Brain microvascular endothelial cell (primary cell): ENCODE measurements at regions not wholly inside any gene's neighbourhood (a gene's known extent, or its start where the extent isn't known, plus 50 kb on each side); places are given as distances from the start of the nearest gene placed in this dataset.
"Not testable (repeated sequence)": the region's sequence is repeated elsewhere in the genome, so short reads cannot be mapped to it uniquely, and the experiment has no call there.

ENCODE experiments used
- DNase-seq: peaks from one replicate; pipeline ENCODE4 v3.0.0-alpha.2; 2020
- H3K27ac ChIP-seq: fragments of 250-450 bp; sonication (Bioruptor Pico); 2 replicates; pipeline ENCODE4 v1.5.1; 2020; ENCODE audit warnings: mild to moderate bottlenecking, moderate library complexity
- H3K27me3 ChIP-seq: fragments of 250-450 bp; sonication (Bioruptor Pico); replicated peaks from 2 replicates; pipeline ENCODE4 v1.5.1; 2020; ENCODE audit warnings: mild to moderate bottlenecking
- H3K36me3 ChIP-seq: fragments of 250-450 bp; sonication (Bioruptor Pico); replicated peaks from 2 replicates; pipeline ENCODE4 v1.5.1; 2020; ENCODE audit warnings: mild to moderate bottlenecking
- H3K4me3 ChIP-seq: 2 replicates; pipeline ENCODE4 v1.5.1; 2011; ENCODE audit warnings: low read depth, mild to moderate bottlenecking, control low read depth, low read length, moderate library complexity
- CTCF ChIP-seq: IDR thresholded peaks from 2 replicates; pipeline ENCODE4 v1.5.1; 2011; ENCODE audit warnings: low read depth, mild to moderate bottlenecking, moderate library complexity, low read length, control low read depth, inconsistent platforms; ENCODE audit errors: missing control alignments
- in situ Hi-C: cut with HindIII; loops from 2 replicates; pipeline ENCODE4 v1.10.0; 2017; ENCODE audit warnings: low sequenced_read_pairs, low pct_ligation_motif_present

GRCh38 chr12:59398164-59398563, 197.7 kb upstream of the SLC16A7 start:
- peak; percentile 32 for DNase-seq
- TF ChIP-seq CTCF = no peak
- Histone ChIP-seq H3K36me3 (no peaks in the 10 kb centered on the region), H3K4me3 (no peak overlapping the region), H3K27ac (no peak overlapping the region), H3K27me3 (no peaks in the 10 kb centered on the region)
- in situ Hi-C loops = no loop called here

GRCh38 chr12:59396919-59397318, 198.9 kb upstream of the SLC16A7 start:
- in situ Hi-C loops = no loop called here
- TF ChIP-seq CTCF = no peak
- H3K27me3 ChIP-seq = no peaks in the 10 kb centered on the region
- no peak overlapping the region for H3K27ac ChIP-seq
- H3K36me3 ChIP-seq = no peaks in the 10 kb centered on the region
- no peak for DNase-seq
- no peak overlapping the region for H3K4me3 ChIP-seq

- no peak for DNase-seq
Observed at GRCh38 chr12:59396519-59396918, 199.3 kb upstream of the SLC16A7 start.

GRCh38 chr12:59395310-59395709, 200.5 kb upstream of the SLC16A7 start:
- in situ Hi-C loops, H3K36me3 ChIP-seq, H3K27me3 ChIP-seq, H3K27ac ChIP-seq, H3K4me3 ChIP-seq, DNase-seq: not testable (repeated sequence)

More at GRCh38 chr12:59396519-59396918, 199.3 kb upstream of the SLC16A7 start:
- H3K27ac ChIP-seq = no peak overlapping the region
- H3K27me3 ChIP-seq = no peaks in the 10 kb centered on the region
- no peak for TF ChIP-seq CTCF
- H3K36me3 ChIP-seq = no peaks in the 10 kb centered on the region
- in situ Hi-C loops = no loop called here
- H3K4me3 ChIP-seq = no peak overlapping the region

- TF ChIP-seq CTCF = no peak
- H3K27ac ChIP-seq = no peak overlapping the region
- no peaks in the 10 kb centered on the region for H3K36me3 ChIP-seq
- DNase-seq = no peak
- H3K27me3 ChIP-seq = no peaks in the 10 kb centered on the region
- no peak overlapping the region for H3K4me3 ChIP-seq
- in situ Hi-C loops = no loop called here
Observed at GRCh38 chr12:59393506-59393905, 202.3 kb upstream of the SLC16A7 start.

GRCh38 chr12:59389968-59390576, 205.8 kb upstream of the SLC16A7 start:
- H3K27me3 ChIP-seq = no peaks in the 10 kb centered on the region
- no peak for TF ChIP-seq CTCF
- in situ Hi-C loops = no loop called here
- no peaks in the 10 kb centered on the region for H3K36me3 ChIP-seq
- H3K27ac ChIP-seq = no peak overlapping the region
- no peak overlapping the region for H3K4me3 ChIP-seq
- DNase-seq = no peak
